Calu3 (cell line): ENCODE measurements at regions not wholly inside any gene's neighbourhood (a gene's known extent, or its start where the extent isn't known, plus 50 kb on each side); places are given as distances from the start of the nearest gene placed in this dataset.

Experiments used
- BruUV-seq: library from RNA; stranded (reverse); fragments of 400-500 nt; replicated peaks from 2 replicates; lab custom pipeline; 2021; lab: Mats Ljungman, UMichigan
- CTCF ChIA-PET: fragments of 300-600 bp; sonication (Branson Sonifier 250); formaldehyde crosslinking; loops from one replicate; lab custom pipeline; 2022; ENCODE audit warnings: antibody characterized with exemption; lab: Charles Lee
- DNase-seq: peaks from one replicate; pipeline ENCODE4 v3.0.0; 2022
- H3K27ac Mint-ChIP-seq: one replicate; pipeline ENCODE4 v1.8.0; 2022; ENCODE audit warnings: mixed read lengths; ENCODE audit not compliant: unreplicated experiment
- H3K27me3 Mint-ChIP-seq: one replicate; pipeline ENCODE4 v1.8.0; 2022; ENCODE audit warnings: mixed read lengths; ENCODE audit not compliant: unreplicated experiment
- H3K36me3 Mint-ChIP-seq: one replicate; pipeline ENCODE4 v1.8.0; 2022; ENCODE audit warnings: mild to moderate bottlenecking, moderate library complexity, mixed read lengths; ENCODE audit not compliant: insufficient read depth, unreplicated experiment
- H3K4me1 Mint-ChIP-seq: one replicate; pipeline ENCODE4 v1.8.0; 2022; ENCODE audit warnings: mild to moderate bottlenecking, low read depth, mixed read lengths; ENCODE audit not compliant: unreplicated experiment
- H3K4me3 Mint-ChIP-seq: one replicate; pipeline ENCODE4 v1.8.0; 2022; ENCODE audit warnings: mild to moderate bottlenecking, low read depth, moderate library complexity, mixed read lengths; ENCODE audit not compliant: unreplicated experiment
- H3K9me3 Mint-ChIP-seq: one replicate; pipeline ENCODE4 v1.8.0; 2022; ENCODE audit warnings: low read depth, mixed read lengths; ENCODE audit not compliant: unreplicated experiment
- intact Hi-C: fragments of 100-400 bp; cut with micrococcal nuclease; formaldehyde crosslinking; loops from one replicate; pipeline ENCODE4 v1.10.0; 2022; ENCODE audit not compliant: unreplicated experiment
- TF ChIP-seq, protein P1 (sequence below): fragments of 200-600 bp; IDR thresholded peaks from one replicate; pipeline ENCODE4 v1.8.0; 2022; ENCODE audit warnings: antibody characterized with exemption; ENCODE audit not compliant: unreplicated experiment

- BruUV-seq, result no TSS peak
- Mint-ChIP-seq H3K27ac (no peak overlapping the region), H3K9me3 (peaks cover 2% of the 10 kb centered on the region), H3K4me1 (no peaks in the 10 kb centered on the region), H3K4me3 (no peak overlapping the region), H3K36me3 (no peaks in the 10 kb centered on the region), H3K27me3 (peaks cover 60% of the 10 kb centered on the region)
- intact Hi-C loops, result no loop called here
- TF ChIP-seq, protein P1, sequence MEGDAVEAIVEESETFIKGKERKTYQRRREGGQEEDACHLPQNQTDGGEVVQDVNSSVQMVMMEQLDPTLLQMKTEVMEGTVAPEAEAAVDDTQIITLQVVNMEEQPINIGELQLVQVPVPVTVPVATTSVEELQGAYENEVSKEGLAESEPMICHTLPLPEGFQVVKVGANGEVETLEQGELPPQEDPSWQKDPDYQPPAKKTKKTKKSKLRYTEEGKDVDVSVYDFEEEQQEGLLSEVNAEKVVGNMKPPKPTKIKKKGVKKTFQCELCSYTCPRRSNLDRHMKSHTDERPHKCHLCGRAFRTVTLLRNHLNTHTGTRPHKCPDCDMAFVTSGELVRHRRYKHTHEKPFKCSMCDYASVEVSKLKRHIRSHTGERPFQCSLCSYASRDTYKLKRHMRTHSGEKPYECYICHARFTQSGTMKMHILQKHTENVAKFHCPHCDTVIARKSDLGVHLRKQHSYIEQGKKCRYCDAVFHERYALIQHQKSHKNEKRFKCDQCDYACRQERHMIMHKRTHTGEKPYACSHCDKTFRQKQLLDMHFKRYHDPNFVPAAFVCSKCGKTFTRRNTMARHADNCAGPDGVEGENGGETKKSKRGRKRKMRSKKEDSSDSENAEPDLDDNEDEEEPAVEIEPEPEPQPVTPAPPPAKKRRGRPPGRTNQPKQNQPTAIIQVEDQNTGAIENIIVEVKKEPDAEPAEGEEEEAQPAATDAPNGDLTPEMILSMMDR, result no peak
- CTCF ChIA-PET, result no interaction called here
- DNase-seq, result no peak
These were observed 169.0 kb upstream of the GPR26 start for GRCh38 chr10:123496996-123497660.

DNA sequence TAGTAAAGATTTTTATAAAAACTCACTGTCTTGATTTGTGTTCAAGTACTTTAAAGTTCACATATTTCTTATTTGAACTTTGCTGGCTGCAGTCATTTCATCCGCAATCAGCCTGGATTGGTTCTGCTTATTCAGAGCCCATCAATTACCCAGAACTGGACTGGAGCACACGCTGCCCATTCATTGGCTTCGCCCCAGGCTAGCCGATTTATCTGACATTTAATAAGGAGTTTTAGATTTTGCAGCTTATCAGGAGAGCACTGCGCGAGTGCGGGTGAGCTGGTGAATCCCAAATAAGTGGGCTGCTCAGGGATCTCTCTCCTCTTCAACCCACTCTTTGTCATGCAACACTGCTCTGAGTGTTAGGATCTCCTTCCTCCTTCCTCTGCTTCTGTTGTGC is 166.0 kb upstream of the GPR26 start:
- Mint-ChIP-seq H3K27ac (no peak overlapping the region), H3K27me3 (peaks cover 52% of the 10 kb centered on the region), H3K4me1 (no peaks in the 10 kb centered on the region), H3K4me3 (no peak overlapping the region), H3K36me3 (no peaks in the 10 kb centered on the region), H3K9me3 (peaks cover 2% of the 10 kb centered on the region)
- TF ChIP-seq, protein P1, result no peak
- BruUV-seq, result no TSS peak
- CTCF ChIA-PET, result no interaction called here
- intact Hi-C loops, result no loop called here
- no peak for DNase-seq

DNA sequence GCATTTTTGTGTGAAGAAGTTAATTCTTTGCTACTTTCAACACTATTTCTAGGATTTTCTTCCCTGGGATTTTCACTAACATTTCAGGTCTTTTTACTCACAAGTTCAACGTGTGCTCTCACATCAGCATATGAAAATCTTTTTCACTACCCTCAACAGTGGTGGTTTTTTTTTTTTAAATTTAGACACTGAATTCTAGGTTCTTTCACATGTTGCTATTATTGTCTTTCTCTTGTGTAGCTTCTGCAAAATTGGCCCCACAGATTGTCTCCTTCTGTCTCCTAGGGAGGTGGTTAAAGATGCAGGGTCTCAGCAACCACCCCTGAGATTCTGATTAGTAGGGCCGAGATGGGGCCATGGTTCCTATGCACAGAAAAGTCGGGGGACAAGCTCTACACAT is 165.0 kb upstream of the GPR26 start:
- H3K4me3 Mint-ChIP-seq, result no peak overlapping the region
- no peak overlapping the region for H3K27ac Mint-ChIP-seq
- no peak for DNase-seq
- no peaks in the 10 kb centered on the region for H3K36me3 Mint-ChIP-seq
- TF ChIP-seq, protein P1, result no peak
- CTCF ChIA-PET, result no interaction called here
- H3K9me3 Mint-ChIP-seq, result peaks cover 2% of the 10 kb centered on the region
- peaks cover 41% of the 10 kb centered on the region for H3K27me3 Mint-ChIP-seq
- BruUV-seq, result no TSS peak
- intact Hi-C loops, result no loop called here
- H3K4me1 Mint-ChIP-seq, result no peaks in the 10 kb centered on the region

- no peaks in the 10 kb centered on the region for H3K4me1 Mint-ChIP-seq
- peaks cover 41% of the 10 kb centered on the region for H3K27me3 Mint-ChIP-seq
- H3K4me3 Mint-ChIP-seq, result no peak overlapping the region
- peaks cover 2% of the 10 kb centered on the region for H3K9me3 Mint-ChIP-seq
- no peak overlapping the region for H3K27ac Mint-ChIP-seq
- no TSS peak for BruUV-seq
- intact Hi-C loops, result no loop called here
- TF ChIP-seq, protein P1, result no peak
- no peaks in the 10 kb centered on the region for H3K36me3 Mint-ChIP-seq
- DNase-seq, result no peak
- CTCF ChIA-PET, result no interaction called here
These were observed 163.2 kb upstream of the GPR26 start for GRCh38 chr10:123502983-123503382.
